ENCODE measurements at regions not wholly inside any gene's neighbourhood (a gene's known extent, or its start where the extent isn't known, plus 50 kb on each side); places are given as distances from the start of the nearest gene placed in this dataset.

DNA sequence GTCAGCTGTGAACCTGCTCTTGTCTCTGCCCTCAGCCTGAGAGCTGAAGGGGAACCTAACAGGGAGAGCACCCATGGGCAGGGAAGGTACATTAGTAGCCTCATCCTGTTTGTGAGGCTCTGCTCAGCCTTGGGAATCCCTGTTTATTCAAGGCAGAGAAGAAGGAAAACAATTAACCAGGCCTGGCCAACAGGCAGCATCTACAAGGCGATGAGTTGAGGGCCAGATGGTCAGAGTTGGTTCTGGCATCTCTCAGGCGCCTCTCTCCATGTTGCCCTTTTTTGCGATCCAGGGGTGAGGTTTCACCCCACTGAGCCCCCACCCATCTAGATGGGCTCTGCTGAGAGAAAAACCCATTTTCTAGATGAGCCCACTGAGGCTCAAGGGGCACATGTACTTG, 54.0 kb upstream of the TOP3B start:
- DNase-seq, result no peak

DNA sequence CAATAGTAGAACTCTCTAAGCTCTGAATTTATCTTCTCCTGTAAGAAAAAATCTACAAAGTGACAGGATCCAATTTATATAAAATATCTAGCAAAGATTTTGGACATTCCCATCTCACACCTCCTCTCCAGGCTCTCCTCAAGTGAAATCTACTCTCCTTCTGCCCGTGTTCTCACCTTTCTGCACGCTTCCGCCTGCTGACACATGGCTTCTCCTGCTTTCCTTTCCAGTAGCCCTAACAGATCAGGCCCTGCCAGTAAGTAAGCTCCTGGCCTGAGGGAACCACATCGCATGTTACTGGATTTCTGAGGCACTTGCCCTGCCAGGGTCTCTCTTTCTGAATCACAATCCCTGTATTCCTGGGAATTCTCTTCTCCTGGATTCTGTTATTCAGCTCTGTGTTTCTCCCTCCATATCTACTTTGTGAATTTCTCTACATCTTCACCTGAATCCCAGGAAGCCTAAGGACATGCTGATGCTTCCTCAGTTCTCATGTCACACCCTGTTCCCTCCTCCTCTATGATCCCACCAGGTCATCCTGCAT, 53.3 kb upstream of the TOP3B start:
- no peak for DNase-seq

DNA sequence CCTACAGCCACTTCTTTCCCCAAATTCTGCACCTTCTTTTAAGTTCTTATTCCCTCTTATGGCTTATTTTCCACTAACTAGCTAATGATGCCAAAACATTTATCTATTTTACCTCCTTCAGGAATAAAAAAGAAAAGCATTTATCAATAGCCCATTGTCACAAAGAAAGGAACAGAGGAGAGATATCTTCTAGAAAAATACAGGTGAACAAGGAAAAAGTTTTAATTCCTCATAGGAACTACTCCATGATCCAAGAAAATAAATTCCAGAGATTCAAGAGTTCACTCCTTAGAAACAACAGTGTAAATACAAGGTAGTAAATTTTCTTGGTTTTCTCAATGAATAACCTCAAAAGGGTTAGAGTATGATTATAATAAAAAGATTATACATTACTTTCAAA, 52.6 kb upstream of the TOP3B start:
- DNase-seq, result no peak

DNA sequence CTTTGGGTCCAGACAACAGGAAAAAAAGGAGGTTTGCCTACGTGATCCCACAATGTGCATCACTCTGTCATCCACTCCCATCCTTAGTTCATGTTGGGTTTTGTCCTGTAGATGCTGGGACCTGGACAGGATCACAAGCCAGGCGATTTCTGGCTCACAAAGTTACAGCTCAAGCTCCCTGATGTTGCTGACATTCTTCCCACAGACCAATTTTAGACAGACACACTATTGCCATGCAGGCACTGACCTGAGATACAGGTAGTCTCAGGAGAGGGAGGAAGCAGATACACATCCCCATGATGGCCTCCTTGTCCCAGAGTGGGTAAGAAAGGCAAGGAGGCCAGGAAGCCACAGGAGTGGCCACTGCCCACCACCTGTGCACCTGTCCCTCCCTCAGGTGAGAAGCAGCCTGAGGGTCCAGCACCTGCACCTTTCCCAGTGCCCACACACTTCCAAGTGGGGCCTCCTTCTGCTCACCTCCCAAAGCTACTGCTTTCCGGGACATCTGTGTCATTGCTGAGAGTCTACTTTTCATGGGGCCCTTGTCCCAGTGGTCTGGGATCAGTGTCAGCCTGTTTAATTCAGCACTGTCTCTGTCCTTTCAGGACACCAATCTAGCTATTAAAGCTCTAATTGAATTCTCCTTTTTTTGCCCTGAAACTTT, 52.0 kb upstream of the TOP3B start:
- DNase-seq, result no peak

DNA sequence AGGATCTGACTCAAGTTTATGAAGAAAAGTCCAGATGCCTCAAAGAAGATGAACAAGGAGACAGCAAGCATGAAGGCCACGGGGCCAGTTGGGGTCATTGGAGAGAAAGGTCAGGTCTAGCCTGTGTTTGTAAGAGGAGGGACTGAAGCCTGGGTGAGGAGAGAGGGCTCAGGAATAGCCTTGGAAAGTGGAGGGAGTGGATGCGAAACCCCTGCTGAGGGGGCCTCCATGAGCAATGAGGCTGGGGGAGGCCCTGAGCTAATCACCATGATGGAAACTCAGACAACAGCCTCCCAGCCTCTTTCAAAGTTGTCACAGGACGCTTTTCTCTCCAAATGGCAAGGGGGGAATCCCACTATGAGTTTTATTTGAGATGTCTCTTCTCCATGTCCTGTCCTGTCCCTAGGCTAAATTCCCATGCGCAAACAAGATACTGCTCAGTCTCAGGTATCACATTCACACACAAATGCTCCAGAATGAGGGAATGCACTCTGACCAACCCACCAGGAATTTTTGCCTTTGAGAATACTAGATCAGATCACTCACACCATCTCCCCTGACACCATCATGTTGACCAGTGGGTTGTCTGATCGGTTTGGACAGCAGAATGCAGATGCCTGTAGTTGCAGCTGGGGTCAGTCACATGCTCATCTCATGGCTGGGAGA, 51.3 kb upstream of the TOP3B start:
- DNase-seq, result no peak

DNA sequence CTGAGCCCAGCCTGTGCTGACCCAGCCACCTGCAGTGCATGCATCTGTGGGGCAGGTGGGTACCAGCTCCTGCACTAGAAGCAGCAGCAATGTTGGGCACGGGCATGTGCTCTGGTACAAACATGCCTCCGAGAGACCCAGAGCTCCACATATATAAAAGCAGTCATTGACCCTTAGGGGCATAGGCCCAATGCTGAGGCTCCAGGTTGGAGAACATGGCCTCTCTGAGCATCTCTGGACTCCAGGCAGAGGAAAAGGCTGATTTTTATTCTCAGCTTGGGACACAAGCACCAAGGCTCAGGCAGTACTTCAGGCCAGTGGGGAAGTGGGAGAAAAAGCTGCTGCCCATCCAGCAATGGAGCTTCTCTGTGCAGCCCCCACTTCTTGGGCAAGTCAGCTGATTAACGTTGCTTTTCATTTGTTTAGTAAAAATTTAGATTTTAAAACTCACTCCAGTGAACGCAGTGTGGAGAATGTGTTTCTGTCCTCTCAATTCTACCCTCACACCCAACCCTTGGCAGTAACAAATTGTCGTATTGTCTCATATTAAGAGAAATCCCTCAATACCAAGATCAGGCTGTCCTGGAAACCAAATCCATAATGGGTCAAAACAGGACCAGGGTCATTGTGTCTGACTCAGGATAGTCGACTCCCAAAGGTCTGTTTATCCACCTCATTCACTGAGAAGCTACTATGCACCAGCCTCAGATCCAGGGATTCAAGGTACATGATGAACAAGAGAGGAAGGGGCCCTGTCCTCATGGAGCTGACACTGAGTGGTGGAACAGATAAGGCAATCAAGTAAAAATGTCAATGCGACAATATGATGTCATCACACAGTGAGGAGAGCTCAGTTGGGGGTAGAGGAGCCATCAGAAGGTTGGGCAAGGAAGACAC, 50.6 kb upstream of the TOP3B start:
- no peak for DNase-seq

DNA sequence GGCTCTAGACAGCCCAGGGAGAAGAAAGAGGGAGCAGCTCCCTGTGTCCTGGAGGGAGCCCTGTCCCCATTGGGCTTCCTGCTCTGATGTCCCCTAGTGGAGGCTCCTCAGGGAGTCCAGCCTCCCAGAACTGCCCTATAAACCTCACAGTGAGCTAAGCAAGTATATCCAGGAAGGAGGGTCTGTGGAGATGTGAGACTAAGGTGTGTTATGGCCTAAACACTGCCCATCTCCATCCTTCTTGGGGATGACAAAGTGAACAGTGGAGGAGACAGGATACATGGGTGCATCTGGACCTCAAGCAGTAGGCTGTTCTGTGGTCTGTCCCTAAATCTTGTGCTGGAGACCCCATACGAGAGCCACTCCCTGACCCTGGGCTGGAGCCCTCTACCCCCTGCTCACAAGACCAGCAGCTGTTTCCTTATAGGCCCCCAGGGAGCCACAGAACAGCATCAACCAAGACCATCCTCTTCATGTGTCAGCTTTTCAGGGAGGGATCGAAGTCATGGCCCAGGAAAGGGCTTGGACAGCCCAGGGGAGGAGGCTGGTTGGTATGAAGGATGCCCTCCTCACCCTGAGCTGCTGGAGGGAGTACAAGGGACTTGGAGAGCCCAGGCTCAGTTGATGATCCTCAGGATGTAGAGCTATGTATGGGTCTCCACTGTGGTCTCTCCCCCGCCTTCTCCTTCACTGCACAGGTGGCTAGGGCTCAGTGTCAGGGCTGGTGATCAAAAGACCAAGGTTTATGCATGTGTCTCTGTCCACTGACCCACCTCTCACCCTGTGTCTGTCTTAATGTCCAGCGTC, 49.7 kb upstream of the TOP3B start:
- DNase-seq, result no peak

Measured in activated CD4-positive, CD25-positive, alpha-beta regulatory T cell treated with anti-CD3 and anti-CD28 coated beads, Interleukin-2, amount 50 U/mL, for 72 hours (primary cell).